Lung microvascular endothelial cell (primary cell): ENCODE measurements at regions not wholly inside any gene's neighbourhood (a gene's known extent, or its start where the extent isn't known, plus 50 kb on each side); places are given as distances from the start of the nearest gene placed in this dataset.
"Not testable (repeated sequence)": the region's sequence is repeated elsewhere in the genome, so short reads cannot be mapped to it uniquely, and the experiment has no call there.

ENCODE experiments used
- DNase-seq, 2 donors: peaks; one replicate each; pipeline versions ENCODE4 v3.0.0 to v3.0.0-alpha.2; 2010; ENCODE audit warnings: low read depth in 2 of 2

- DNase-seq, result no peak
Observed at GRCh38 chr12:107144441-107144840, 51.1 kb upstream of the CRY1 start.

- DNase-seq, result no peak
Observed at GRCh38 chr12:107144990-107145389, 51.6 kb upstream of the CRY1 start.

DNA sequence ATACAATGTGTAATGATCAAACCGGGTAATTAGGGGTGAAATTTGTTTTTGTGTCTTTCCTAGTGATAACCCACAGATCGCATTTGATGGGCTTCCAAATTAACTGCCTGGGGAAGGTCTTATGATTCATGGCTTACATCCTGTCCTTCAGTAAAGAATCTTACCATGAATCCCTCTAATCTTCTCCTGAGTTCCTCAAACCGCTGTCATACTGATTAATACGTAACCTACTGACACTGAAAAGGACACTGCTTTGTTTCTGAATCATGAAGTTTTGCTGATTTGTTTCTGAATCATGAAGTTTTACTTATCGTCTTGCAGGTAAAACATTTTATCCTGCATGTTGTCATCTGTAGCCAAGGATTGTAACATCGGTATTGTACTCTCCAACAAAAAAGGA lies 52.0 kb upstream of the CRY1 start:
- DNase-seq, result peak in 1 of 2 donors; percentile 16

GRCh38 chr12:107148107-107148506 lies 54.8 kb upstream of the CRY1 start:
- DNase-seq, result no peak

- no peak for DNase-seq
Observed at GRCh38 chr12:107152315-107152714, 59.0 kb upstream of the CRY1 start.

DNA sequence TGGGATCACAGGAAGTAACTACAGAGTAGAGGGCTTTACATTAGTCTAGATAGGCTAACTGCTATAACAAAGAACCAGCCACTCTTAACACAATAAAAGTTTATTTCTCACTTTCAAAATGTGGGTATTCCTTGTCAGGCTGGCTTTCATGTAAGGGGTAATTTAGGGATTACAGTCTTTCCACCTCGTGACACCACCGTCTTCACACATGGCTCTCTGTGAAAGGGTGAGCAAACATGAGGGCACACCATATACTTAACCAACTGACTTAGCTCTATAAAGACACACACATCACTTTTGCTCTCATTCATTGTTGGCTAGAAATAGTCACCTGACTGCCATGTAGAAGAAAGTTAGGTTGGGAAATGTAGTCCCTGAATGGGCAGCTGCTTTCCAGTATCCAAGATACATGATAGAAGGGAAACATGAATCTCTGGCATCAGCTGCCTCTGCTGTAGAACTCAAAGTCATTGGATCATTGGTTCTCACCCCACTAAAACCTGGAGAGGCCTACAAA lies 66.1 kb upstream of the CRY1 start:
- no peak for DNase-seq

- DNase-seq, result peak in 1 of 2 donors; percentile 11
Observed at GRCh38 chr12:107163413-107163812, 70.1 kb upstream of the CRY1 start.

GRCh38 chr12:107164392-107164791 lies 71.0 kb upstream of the CRY1 start:
- DNase-seq, result no peak

GRCh38 chr12:107165581-107165980 lies 72.2 kb upstream of the CRY1 start:
- DNase-seq, result no peak

DNA sequence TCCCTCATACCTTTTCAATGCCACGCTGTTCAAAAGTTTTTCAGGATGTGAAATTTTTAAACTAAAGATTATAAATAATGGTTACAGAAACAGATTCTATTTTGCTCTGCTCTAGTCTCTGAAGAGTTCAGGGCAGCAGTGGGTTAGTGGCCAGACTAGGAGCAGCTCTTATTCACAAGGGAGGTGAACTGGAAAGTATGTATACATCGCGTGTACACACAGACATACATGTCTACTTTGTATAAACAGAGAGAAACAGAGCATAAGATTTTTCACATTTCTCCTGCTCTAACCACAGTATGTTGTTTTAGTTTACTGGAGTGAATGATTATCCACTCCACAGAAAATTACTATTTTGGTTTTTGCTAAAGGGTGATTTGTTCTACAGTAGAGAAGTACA lies 74.4 kb upstream of the CRY1 start:
- no peak for DNase-seq

- no peak for DNase-seq
Observed at GRCh38 chr12:107169200-107169599, 75.9 kb upstream of the CRY1 start.

DNA sequence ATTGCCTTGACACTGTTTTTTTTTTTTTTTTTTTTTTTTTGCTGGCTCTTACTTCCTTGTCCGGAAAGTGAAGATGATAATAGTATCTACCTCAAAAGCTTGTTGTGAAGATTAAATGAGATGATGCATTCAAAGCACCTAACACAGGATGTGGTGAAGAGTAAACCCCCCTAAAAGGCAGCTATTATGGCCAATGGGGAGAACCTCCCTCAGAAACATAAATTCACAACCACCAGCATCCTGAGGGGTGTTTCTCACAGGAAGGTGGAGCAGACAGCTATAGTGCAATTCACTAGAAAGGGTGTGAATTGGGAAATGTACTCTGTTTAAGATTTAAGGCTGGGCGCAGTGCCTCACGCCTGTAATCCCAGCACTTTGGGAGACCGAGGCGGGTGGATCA lies 85.4 kb upstream of the CRY1 start:
- no peak for DNase-seq

GRCh38 chr12:107179871-107180270 lies 86.5 kb upstream of the CRY1 start:
- DNase-seq, result no peak

DNA sequence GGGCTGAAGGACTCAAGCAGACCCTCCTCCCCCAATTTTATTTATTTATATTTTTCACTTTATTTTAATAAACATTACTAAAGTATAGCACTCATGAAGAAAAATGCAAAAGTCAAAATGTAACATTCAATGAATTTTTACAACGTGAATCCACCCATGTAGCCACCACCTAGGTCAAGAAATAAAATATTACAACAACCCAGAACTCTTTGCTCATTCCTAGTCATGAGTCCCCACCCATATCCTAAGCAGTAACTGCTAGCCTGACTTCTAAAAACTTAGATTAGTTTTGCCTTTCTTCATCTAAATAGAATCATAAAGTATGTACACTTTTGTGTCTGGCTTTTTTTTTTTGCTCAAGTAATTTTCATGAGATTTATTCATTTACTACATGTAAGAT lies 86.9 kb upstream of the CRY1 start:
- DNase-seq, result no peak

- DNase-seq, result no peak
Observed at GRCh38 chr12:107184359-107184930, 91.1 kb upstream of the CRY1 start.

- no peak for DNase-seq
Observed at GRCh38 chr12:107196681-107197080, 103.3 kb upstream of the CRY1 start.

GRCh38 chr12:107200394-107200793 lies 107.0 kb upstream of the CRY1 start:
- DNase-seq, result no peak

- DNase-seq, result no peak
Observed at GRCh38 chr12:107207931-107208525, 114.7 kb upstream of the CRY1 start.

GRCh38 chr12:107209700-107210099 lies 116.4 kb upstream of the CRY1 start:
- DNase-seq, result not testable (repeated sequence)

DNA sequence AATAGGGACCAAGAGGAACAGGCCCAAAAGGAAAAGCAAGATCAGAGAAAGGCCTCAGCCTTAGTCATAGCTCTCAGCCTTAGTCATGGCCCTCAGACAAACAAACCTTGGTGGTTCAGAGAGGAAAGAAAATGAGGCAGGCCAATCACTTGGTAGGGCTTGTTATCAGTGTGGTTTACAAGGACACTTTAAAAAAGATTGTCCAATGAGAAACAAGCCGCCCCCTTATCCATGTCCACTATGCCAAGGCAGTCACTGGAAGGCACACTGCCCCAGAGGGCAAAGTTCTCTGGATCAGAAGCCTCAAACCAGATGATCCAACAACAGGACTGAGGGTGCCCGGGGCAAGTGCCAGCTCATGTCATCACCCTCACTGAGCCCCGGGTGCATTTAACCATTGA lies 121.0 kb upstream of the CRY1 start:
- DNase-seq, result peak in 1 of 2 donors; percentile 46

- not testable (repeated sequence) for DNase-seq
Observed at GRCh38 chr12:107216411-107216810, 123.1 kb upstream of the CRY1 start.

DNA sequence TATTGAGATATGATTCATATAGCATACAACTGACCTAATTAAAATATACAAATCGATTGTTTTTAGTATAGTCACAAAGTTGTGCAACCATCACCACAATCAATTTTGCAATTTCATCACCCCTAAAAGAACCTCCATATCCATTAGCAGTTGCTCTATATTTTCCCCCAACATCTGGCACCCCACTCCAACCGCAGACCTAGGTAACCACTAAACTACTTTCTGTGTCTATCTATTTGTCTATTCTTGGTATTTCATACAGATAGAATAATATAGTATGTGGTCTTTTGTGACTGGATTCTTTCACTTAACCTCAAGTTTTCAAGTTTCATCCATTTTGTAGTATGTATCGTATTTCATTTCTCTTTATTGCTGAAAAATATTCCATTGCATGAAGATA lies 126.0 kb upstream of the CRY1 start:
- no peak for DNase-seq

- DNase-seq, result no peak
Observed at GRCh38 chr12:107221913-107222312, 128.6 kb upstream of the CRY1 start.

DNA sequence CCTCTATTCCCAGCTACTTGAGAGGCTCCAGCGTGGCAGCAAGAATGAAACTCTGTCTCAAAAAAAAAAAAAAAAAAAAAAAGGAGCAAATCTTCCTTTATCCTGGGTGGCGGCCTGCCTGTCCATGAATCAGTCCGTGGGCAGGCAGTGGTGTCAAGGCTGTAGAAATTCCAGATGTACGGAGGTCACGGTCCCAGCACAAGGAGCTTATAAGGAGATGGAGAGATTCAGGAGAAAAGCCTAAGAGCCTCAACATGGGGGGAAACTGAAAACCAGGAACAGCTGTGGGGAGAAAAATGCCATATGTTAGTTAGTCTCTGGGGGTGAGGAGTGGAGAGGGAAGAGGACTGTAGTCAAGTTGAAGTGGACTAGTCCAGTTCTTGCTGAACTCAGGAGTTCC lies 130.5 kb upstream of the CRY1 start:
- DNase-seq, result no peak
